Endothelial cell (in vitro differentiated cells): ENCODE measurements at regions not wholly inside any gene's neighbourhood (a gene's known extent, or its start where the extent isn't known, plus 50 kb on each side); places are given as distances from the start of the nearest gene placed in this dataset.

Source experiments
- DNase-seq: peaks from one replicate; pipeline ENCODE4 v3.0.0; 2021; ENCODE audit warnings: low spot score
- H3K27ac Mint-ChIP-seq: one replicate; pipeline ENCODE4 v1.8.0; 2021; ENCODE audit warnings: mixed read lengths, inconsistent platforms; ENCODE audit not compliant: unreplicated experiment
- H3K27me3 Mint-ChIP-seq: one replicate; pipeline ENCODE4 v1.8.0; 2021; ENCODE audit warnings: mild to moderate bottlenecking, moderate library complexity, mixed read lengths, inconsistent platforms; ENCODE audit not compliant: unreplicated experiment
- H3K36me3 Mint-ChIP-seq: one replicate; pipeline ENCODE4 v1.8.0; 2021; ENCODE audit warnings: mild to moderate bottlenecking, low read depth, mixed read lengths, inconsistent platforms; ENCODE audit not compliant: unreplicated experiment
- H3K4me1 Mint-ChIP-seq: one replicate; pipeline ENCODE4 v1.8.0; 2021; ENCODE audit warnings: mild to moderate bottlenecking, mixed read lengths, inconsistent platforms; ENCODE audit not compliant: unreplicated experiment
- H3K4me3 Mint-ChIP-seq: one replicate; pipeline ENCODE4 v1.8.0; 2021; ENCODE audit warnings: mild to moderate bottlenecking, mixed read lengths, inconsistent platforms; ENCODE audit not compliant: unreplicated experiment
- H3K9me3 Mint-ChIP-seq: one replicate; pipeline ENCODE4 v1.8.0; 2021; ENCODE audit warnings: mixed read lengths, inconsistent platforms; ENCODE audit not compliant: unreplicated experiment
- TF ChIP-seq, protein P1 (sequence below): fragments of 200-600 bp; sonication (generic); IDR thresholded peaks from one replicate; pipeline ENCODE4 v1.5.0; 2021; ENCODE audit warnings: antibody characterized with exemption; ENCODE audit not compliant: unreplicated experiment

DNA sequence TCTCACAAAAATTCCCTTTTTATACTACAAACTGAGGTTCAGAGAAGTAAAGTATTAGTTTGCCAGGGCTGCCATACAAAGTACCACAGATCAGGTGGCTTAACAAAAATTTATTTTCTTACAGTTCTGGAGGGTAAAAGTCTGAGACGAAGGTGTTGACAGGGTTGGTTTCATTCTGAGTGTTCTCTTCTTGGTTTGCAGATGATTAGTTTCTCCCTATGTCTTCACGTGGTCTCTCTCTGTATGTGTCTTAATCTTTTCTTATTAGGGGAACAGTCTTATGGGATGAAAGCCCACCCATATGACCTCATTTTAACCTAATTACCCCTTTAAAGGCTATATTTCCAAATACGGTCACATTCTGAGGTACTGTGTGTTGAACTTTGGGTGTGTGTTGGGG, 274.2 kb downstream of the BRINP1 start:
- H3K27me3 Mint-ChIP-seq, result no peaks in the 10 kb centered on the region
- no peak overlapping the region for H3K4me3 Mint-ChIP-seq
- H3K9me3 Mint-ChIP-seq, result no peaks in the 10 kb centered on the region
- no peak overlapping the region for H3K27ac Mint-ChIP-seq
- no peaks in the 10 kb centered on the region for H3K4me1 Mint-ChIP-seq
- TF ChIP-seq, protein P1, sequence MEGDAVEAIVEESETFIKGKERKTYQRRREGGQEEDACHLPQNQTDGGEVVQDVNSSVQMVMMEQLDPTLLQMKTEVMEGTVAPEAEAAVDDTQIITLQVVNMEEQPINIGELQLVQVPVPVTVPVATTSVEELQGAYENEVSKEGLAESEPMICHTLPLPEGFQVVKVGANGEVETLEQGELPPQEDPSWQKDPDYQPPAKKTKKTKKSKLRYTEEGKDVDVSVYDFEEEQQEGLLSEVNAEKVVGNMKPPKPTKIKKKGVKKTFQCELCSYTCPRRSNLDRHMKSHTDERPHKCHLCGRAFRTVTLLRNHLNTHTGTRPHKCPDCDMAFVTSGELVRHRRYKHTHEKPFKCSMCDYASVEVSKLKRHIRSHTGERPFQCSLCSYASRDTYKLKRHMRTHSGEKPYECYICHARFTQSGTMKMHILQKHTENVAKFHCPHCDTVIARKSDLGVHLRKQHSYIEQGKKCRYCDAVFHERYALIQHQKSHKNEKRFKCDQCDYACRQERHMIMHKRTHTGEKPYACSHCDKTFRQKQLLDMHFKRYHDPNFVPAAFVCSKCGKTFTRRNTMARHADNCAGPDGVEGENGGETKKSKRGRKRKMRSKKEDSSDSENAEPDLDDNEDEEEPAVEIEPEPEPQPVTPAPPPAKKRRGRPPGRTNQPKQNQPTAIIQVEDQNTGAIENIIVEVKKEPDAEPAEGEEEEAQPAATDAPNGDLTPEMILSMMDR, result no peak
- no peaks in the 10 kb centered on the region for H3K36me3 Mint-ChIP-seq
- DNase-seq, result no peak

DNA sequence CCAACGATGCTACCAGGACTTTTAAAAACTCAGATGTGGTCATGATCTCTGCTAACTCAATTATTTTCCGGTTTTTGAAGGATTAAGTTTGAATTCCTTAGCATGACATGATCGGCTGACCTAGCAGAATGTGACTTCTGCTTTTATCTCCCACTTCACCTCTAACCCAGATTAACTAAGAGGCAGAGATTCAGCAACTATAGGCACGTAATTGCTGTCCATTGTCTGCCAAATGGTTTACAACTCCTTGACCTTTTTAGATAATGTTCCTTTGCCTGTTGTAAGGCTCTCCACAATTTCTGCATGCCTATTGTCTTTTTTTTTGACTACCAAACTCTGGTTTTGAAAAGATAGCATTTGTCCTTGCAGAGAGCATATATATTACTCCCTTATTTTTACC, 268.2 kb downstream of the BRINP1 start:
- Mint-ChIP-seq H3K27me3 (no peaks in the 10 kb centered on the region), H3K4me1 (no peaks in the 10 kb centered on the region), H3K9me3 (no peaks in the 10 kb centered on the region), H3K27ac (no peak overlapping the region), H3K4me3 (no peak overlapping the region), H3K36me3 (no peaks in the 10 kb centered on the region)
- TF ChIP-seq, protein P1, result no peak
- DNase-seq, result no peak

DNA sequence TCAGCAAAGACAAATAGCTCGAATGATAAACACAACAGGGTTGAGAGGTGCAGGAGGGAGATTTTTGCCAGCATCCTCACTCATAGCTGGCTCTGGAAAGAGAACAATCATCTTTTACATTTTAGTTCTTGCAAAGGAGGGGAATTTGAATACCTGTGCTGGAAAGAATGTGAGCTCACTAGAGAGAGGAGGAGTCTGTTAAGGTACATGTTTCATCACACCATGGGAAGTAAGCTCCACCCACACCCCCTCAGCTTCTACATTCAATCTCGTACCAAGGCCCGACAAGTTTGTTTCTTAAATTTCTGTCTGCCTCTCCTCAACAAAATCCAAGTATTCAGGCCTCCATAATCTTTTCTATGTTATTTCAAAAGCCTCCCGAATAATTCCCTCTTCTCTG, 254.6 kb downstream of the BRINP1 start:
- Mint-ChIP-seq H3K9me3 (no peaks in the 10 kb centered on the region), H3K27ac (no peak overlapping the region), H3K4me3 (no peak overlapping the region), H3K27me3 (peaks cover 2% of the 10 kb centered on the region), H3K4me1 (no peaks in the 10 kb centered on the region), H3K36me3 (no peaks in the 10 kb centered on the region)
- TF ChIP-seq, protein P1, result no peak
- no peak for DNase-seq
